IPS-15b (cell line): ENCODE measurements at regions not wholly inside any gene's neighbourhood (a gene's known extent, or its start where the extent isn't known, plus 50 kb on each side); places are given as distances from the start of the nearest gene placed in this dataset.

Experiments used
- H3K27me3 ChIP-seq: one replicate; pipeline ENCODE4 v1.6.1; 2013; ENCODE audit warnings: low read length; ENCODE audit not compliant: control insufficient read depth, insufficient read depth
- H3K36me3 ChIP-seq: one replicate; pipeline ENCODE4 v1.6.1; 2013; ENCODE audit warnings: low read length; ENCODE audit not compliant: control insufficient read depth, insufficient read depth
- H3K4me1 ChIP-seq: one replicate; pipeline ENCODE4 v1.6.1; 2013; ENCODE audit warnings: mild to moderate bottlenecking, low read length; ENCODE audit not compliant: control insufficient read depth, insufficient read depth
- H3K4me3 ChIP-seq: one replicate; pipeline ENCODE4 v1.5.1; 2013; ENCODE audit warnings: low read depth, low read length
- H3K9ac ChIP-seq: one replicate; pipeline ENCODE4 v1.6.1; 2013; ENCODE audit warnings: low read depth, mild to moderate bottlenecking, low read length
- H3K9me3 ChIP-seq: one replicate; pipeline ENCODE4 v1.6.1; 2013; ENCODE audit warnings: mild to moderate bottlenecking, low read length; ENCODE audit not compliant: control insufficient read depth, insufficient read depth

DNA sequence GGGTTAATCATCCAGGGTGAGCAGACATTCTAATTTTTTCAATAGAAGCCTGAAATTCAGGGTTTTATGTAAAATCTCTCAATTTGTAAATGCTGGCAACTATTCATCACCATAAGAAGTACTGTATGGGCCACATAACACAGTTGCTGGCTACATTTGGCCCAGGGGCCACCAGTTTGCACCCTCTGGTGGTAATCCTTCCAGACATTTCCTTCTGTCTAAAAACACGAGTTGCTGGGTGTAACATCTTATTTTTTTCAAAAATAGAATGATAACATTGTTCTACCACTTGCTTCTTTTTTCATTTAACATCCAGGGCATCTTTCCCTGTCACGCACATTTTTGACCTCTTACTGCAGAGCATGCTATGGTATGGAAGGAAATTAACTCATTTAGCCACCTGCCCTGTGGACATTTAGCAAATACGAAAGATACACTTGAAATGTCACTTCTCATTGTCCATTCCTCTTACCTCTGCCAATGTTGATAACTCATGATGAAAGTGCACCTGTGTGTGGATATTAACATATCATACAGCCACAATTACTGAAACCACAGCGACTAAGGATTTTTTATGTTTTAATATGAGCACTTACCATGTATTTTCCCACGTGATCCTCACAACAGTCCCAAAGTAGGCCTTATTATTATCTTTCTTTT, 117.5 kb upstream of the ARHGEF3 start:
- Histone ChIP-seq H3K4me3 (no peak overlapping the region), H3K4me1 (peaks cover 19% of the 10 kb centered on the region), H3K9me3 (no peaks in the 10 kb centered on the region), H3K36me3 (no peaks in the 10 kb centered on the region), H3K9ac (no peak overlapping the region), H3K27me3 (no peaks in the 10 kb centered on the region)

- Histone ChIP-seq H3K9me3 (no peaks in the 10 kb centered on the region), H3K27me3 (no peaks in the 10 kb centered on the region), H3K4me3 (no peak overlapping the region), H3K36me3 (no peaks in the 10 kb centered on the region), H3K4me1 (peaks cover 17% of the 10 kb centered on the region), H3K9ac (no peak overlapping the region)
These were observed 116.4 kb upstream of the ARHGEF3 start for GRCh38 chr3:56918111-56918568.

GRCh38 chr3:56917361-56918110, 115.8 kb upstream of the ARHGEF3 start:
- Histone ChIP-seq H3K4me3 (no peak overlapping the region), H3K9me3 (no peaks in the 10 kb centered on the region), H3K36me3 (no peaks in the 10 kb centered on the region), H3K27me3 (no peaks in the 10 kb centered on the region), H3K9ac (no peak overlapping the region), H3K4me1 (peaks cover 17% of the 10 kb centered on the region)

DNA sequence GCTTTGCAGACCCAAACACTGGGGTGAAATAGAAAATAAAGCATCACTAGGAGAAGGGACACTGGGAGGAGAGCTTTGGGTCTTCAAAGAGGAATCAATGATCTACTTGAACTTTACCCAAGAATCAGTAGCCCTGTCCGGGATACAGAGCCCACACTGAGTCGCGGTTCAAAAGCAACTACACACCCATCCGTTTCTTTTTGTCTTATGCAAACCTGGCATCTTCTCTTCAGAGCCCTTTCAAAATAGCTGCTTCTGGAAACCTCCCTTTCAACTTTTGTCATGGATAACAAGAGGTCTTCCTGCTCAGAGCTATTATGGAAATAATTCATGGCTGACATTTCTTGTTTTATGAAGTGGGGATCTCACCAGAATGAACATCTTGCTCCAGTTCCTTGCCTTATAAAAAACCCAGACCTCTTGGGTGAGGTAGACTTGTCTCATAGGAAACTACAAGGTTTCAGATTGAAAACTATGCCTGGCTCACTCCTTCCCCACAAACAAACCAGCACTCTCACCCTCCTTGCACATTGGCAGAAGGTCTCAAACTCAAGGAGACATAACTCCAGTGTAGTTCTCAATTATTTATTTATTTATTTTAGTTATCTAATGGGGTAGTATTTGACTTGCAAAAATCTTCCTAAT, 115.1 kb upstream of the ARHGEF3 start:
- Histone ChIP-seq H3K36me3 (no peaks in the 10 kb centered on the region), H3K4me1 (peaks cover 17% of the 10 kb centered on the region), H3K9ac (no peak overlapping the region), H3K27me3 (no peaks in the 10 kb centered on the region), H3K4me3 (no peak overlapping the region), H3K9me3 (no peaks in the 10 kb centered on the region)

GRCh38 chr3:56915966-56916586, 114.3 kb upstream of the ARHGEF3 start:
- no peak overlapping the region for H3K4me3 ChIP-seq
- H3K4me1 ChIP-seq: peaks cover 17% of the 10 kb centered on the region
- H3K27me3 ChIP-seq: no peaks in the 10 kb centered on the region
- H3K9me3 ChIP-seq: no peaks in the 10 kb centered on the region
- no peaks in the 10 kb centered on the region for H3K36me3 ChIP-seq
- no peak overlapping the region for H3K9ac ChIP-seq

GRCh38 chr3:56914646-56915045, 112.9 kb upstream of the ARHGEF3 start:
- H3K4me1 ChIP-seq: peaks cover 17% of the 10 kb centered on the region
- H3K4me3 ChIP-seq: no peak overlapping the region

GRCh38 chr3:56911363-56911762, 109.6 kb upstream of the ARHGEF3 start:
- Histone ChIP-seq H3K9me3 (no peaks in the 10 kb centered on the region), H3K4me3 (no peak overlapping the region), H3K9ac (no peak overlapping the region), H3K4me1 (peaks cover 4% of the 10 kb centered on the region), H3K27me3 (no peaks in the 10 kb centered on the region), H3K36me3 (no peaks in the 10 kb centered on the region)

More at GRCh38 chr3:56914646-56915045, 112.9 kb upstream of the ARHGEF3 start:
- H3K27me3 ChIP-seq: no peaks in the 10 kb centered on the region
- no peaks in the 10 kb centered on the region for H3K9me3 ChIP-seq
- no peaks in the 10 kb centered on the region for H3K36me3 ChIP-seq
- no peak overlapping the region for H3K9ac ChIP-seq

DNA sequence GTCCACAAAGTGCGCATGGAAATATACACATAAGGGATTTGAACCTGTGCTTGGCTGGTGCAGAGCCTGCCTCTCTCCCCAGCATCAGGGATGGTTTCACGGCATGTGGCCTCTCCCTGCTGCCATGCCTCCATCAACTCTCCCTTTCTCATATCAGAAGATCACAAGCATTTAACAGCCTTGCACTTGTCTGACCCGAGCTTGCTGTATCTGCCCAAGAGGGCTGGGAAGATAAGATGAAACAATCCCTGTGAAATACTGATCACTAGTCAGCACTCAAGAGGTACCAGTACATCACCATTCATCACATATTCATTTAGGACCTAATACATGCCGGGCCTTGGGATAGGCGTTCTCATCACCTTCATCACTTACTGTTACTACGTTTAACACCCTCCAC, 107.6 kb upstream of the ARHGEF3 start:
- Histone ChIP-seq H3K9ac (no peak overlapping the region), H3K9me3 (no peaks in the 10 kb centered on the region), H3K4me1 (no peaks in the 10 kb centered on the region), H3K36me3 (no peaks in the 10 kb centered on the region), H3K4me3 (no peak overlapping the region), H3K27me3 (no peaks in the 10 kb centered on the region)

GRCh38 chr3:56908004-56908403, 106.3 kb upstream of the ARHGEF3 start:
- Histone ChIP-seq H3K4me3 (no peak overlapping the region), H3K36me3 (no peaks in the 10 kb centered on the region), H3K4me1 (no peaks in the 10 kb centered on the region), H3K9ac (no peak overlapping the region), H3K9me3 (no peaks in the 10 kb centered on the region), H3K27me3 (no peaks in the 10 kb centered on the region)

GRCh38 chr3:56904552-56905215, 102.9 kb upstream of the ARHGEF3 start:
- H3K9me3 ChIP-seq: no peaks in the 10 kb centered on the region
- no peak overlapping the region for H3K9ac ChIP-seq
- H3K27me3 ChIP-seq: no peaks in the 10 kb centered on the region
- H3K4me3 ChIP-seq: no peak overlapping the region
- no peaks in the 10 kb centered on the region for H3K36me3 ChIP-seq
- no peaks in the 10 kb centered on the region for H3K4me1 ChIP-seq

- Histone ChIP-seq H3K9ac (no peak overlapping the region), H3K4me3 (no peak overlapping the region), H3K4me1 (no peaks in the 10 kb centered on the region), H3K27me3 (no peaks in the 10 kb centered on the region), H3K9me3 (no peaks in the 10 kb centered on the region), H3K36me3 (no peaks in the 10 kb centered on the region)
These were observed 101.6 kb upstream of the ARHGEF3 start for GRCh38 chr3:56903231-56903782.
